ENCODE measurements at regions not wholly inside any gene's neighbourhood (a gene's known extent, or its start where the extent isn't known, plus 50 kb on each side); places are given as distances from the start of the nearest gene placed in this dataset.

DNA sequence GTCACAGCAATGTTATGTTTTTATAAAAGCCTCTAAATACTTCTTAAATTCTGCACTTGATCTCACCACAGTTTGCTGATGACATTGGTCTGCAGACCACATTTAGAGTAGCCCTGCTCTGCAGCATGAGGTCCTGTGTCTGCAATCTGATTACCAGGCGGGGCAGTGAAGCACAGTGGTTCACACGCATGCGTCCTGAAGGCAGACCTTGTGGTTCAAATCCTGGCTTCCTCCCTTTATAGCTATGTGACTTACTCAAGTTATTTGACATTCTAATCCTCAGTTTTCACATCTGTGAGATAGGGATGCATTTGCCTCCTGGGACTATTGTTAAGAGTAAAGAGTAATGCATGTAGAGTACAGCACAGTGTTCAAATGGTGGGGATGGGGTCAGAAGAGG, 50.3 kb downstream of the BMAL2 start:
- no peak for DNase-seq (ENCODE audit: low read depth)

DNA sequence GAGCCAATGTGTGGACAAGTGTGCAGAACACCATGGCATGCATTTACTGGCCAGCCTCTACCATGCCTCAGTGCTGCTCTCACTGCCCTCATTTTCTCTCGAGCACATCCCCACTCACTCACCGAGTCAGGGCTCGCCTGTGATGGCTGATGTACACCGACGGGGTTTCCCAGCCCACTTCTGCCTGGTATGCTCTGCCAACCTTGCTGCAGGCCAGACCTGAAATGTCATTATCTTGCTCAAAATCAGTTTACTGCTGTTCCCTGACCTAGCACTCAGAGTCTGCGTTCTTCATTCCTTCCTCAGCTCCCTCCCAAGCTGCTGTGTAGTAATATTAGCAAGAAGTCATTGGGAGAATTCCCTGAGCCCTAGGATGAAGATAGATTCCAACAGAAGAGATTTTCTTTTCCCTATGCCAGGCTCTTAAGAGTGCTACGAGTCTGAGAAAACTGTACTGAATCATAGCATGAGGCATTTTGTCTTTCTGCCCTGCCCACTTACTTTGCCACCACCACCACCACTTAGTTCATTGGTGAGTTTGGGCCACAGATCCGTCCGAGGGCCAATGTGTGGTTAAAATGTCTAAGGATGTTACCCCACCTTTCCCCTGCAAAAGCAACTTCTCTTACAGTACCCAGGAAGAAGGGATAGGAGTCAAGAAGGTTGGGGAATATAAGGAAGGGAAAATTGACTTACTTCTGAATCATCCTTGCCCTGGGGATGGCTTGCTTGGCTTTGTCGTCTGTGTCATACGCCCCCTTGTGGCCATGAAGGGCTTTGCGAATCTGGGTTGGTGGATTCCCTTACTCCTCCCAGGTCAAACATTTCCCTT, 51.0 kb downstream of the BMAL2 start:
- peak; percentile 86 for DNase-seq (ENCODE audit: low read depth)

DNA sequence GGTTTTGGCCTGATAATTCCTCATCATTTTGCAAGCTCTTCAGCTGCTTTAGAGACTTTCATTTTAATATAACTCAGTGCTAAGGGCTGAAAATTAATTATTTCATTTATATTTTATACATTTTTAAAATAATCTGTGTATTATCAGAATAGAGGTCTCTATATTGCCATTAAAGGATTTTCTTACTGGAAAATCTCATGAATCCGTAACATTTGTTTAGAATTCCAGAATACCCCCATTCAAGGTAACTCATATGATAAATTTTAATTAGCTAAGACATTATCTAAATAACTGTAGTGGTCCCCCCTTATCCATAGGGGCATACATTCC, 51.6 kb downstream of the BMAL2 start:
- DNase-seq (ENCODE audit: low read depth), result no peak

DNA sequence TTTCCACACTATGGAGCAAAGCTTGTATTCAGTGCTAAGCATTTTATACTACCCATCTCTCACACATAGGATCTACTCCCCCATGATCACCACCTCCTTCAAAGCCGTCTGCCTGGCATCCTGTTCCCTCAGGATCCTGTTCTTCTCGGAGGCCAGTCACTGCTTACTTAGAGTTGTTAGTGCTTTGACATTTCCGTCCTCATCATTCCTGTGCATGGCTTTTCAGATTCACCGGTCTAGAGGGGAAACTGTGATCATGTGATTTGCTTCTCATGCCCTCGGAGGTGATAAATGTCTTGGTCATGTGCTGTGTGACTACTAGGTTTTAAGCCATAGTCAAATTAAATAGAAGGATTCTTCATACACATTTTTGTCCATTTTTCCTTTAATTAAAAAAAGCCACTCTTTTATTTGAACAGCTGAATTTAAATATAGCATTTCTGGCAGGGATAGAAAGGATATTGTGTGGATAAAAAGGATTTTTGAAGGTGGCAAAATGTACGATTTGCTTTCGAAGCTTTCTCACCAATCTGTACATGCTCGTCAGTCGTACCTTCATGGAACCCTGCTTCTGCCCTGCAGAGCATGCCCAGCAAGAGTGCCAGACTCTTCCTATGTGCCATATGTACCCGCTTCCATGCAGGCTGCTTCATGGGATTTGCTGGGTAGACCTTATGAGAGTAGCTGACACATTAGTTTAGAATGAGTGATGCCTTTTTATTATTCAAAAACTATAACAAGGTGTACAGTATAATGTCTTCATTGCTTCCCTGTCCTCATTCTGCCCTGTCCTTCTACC, 53.3 kb downstream of the BMAL2 start:
- no peak for DNase-seq (ENCODE audit: low read depth)

DNA sequence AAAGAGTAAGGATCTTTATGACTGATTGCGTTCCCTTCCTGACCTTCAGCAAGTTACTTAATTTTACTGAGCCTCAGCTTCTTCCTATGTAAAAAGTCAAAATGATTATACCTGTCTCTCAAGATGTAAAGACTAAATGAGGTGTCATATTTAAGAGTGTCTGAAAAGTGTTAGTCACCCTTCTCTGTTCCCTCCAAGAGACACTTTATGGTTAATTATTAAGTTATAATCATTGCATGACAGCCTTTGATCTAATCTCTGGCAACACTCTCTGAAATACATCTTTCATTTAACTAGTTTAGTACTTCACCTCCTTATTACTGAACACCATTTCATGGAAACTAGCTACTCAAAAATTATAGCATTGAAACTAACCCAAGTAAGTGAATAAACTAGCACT, 54.8 kb downstream of the BMAL2 start:
- no peak for DNase-seq (ENCODE audit: low read depth)

DNA sequence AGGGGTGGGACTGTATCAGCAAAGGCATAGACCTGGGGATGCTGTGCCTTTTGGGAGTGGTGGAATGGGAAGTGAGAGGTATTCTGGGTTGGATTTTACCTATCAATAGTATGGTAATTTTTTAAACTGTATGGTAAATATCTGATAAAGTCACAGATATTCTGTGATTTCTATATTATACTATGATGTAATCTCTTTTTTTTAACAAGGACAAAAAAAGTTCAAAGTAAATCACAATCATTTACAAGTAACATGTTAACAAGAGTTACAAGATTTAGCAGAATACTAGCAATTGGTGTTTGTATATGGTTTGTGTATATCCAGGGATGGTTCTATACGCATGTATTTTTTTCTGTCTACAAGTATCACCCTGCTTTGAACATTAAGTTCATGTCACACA, 56.0 kb downstream of the BMAL2 start:
- no peak for DNase-seq (ENCODE audit: low read depth)

DNA sequence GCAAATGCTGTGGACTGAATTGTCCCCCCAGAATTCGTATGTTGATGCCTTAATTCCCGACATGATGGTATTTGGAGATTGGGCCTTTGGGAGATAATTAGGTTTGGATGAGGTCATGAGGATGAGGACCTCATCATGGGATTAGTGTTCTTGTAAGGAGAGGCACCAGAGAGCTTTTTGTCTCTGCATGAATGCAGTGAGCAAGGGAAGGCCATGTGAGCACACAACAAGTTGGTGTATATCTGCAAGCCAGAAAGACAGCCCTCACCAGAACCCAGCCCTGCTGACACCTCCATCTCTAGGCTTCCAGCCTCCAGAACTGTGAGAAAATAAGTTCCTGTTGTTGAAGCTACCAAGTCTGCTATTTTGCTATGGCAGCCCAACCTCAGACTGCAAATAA, 51.9 kb upstream of the SMCO2 start:
- no peak for DNase-seq (ENCODE audit: low read depth)

DNA sequence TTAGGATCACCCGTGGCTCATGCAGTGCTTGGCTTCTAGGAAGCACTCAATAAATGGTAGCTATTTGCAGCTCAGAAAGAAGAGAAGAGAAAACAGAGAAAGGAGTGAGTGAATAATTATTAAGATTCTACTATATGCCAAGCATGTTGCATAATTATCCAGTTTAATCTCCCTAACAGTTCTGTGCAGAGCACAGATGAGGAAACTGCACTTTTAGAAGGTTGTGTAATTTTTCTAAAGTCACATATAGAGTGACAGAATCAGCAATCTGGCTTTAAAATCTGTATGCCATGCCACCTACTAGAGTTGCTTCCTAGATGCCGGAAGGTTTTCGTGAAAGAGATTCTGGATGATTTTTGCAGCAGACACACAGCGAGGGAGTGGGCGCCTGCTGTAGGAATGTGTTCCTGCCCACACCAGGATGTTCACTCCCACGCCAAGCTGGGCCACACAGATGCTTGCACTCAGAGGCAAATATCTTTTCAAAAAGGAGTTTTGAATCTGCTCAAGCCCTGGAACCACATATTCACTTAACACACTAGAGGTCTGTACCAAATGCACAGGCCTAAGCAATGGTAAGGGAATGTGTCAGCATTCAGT, 50.2 kb upstream of the SMCO2 start:
- DNase-seq (ENCODE audit: low read depth), result no peak

All from stromal cell of bone marrow (primary cell).